Loucy (cell line): ENCODE measurements at regions not wholly inside any gene's neighbourhood (a gene's known extent, or its start where the extent isn't known, plus 50 kb on each side); places are given as distances from the start of the nearest gene placed in this dataset.

Experiments used
- H2AFZ ChIP-seq: fragments of 200-600 bp; sonication (generic); 2 replicates; pipeline ENCODE4 v1.6.0; 2016; ENCODE audit warnings: antibody characterized with exemption, mild to moderate bottlenecking, low read length, moderate library complexity
- H3F3A ChIP-seq: fragments of 200-600 bp; 2 replicates; pipeline ENCODE4 v1.6.0; 2016; ENCODE audit warnings: antibody characterized with exemption, low read depth, mild to moderate bottlenecking
- H3K27me3 ChIP-seq: fragments of 200-600 bp; sonication (generic); 2 replicates; pipeline ENCODE4 v1.6.1; 2014; ENCODE audit warnings: low read length, mild to moderate bottlenecking; ENCODE audit not compliant: insufficient read depth, poor library complexity, severe bottlenecking
- H3K36me3 ChIP-seq: fragments of 200-600 bp; sonication (generic); 2 replicates; pipeline ENCODE4 v1.6.1; 2016; ENCODE audit warnings: low read length; ENCODE audit not compliant: insufficient read depth
- H3K4me1 ChIP-seq: fragments of 200-600 bp; sonication (generic); 2 replicates; pipeline ENCODE4 v1.5.1; 2014; ENCODE audit warnings: low read length, mild to moderate bottlenecking; ENCODE audit not compliant: insufficient read depth, poor library complexity, severe bottlenecking
- H3K4me2 ChIP-seq: fragments of 200-600 bp; sonication (generic); 2 replicates; pipeline ENCODE4 v1.6.0; 2014; ENCODE audit warnings: antibody characterized with exemption, low read length, low read depth, mild to moderate bottlenecking; ENCODE audit not compliant: poor library complexity, severe bottlenecking
- H3K4me3 ChIP-seq: fragments of 200-600 bp; sonication (generic); 2 replicates; pipeline ENCODE4 v1.5.1; 2014; ENCODE audit warnings: low read length, mild to moderate bottlenecking, mixed read lengths; ENCODE audit not compliant: poor library complexity, severe bottlenecking
- H3K79me2 ChIP-seq: fragments of 200-600 bp; sonication (generic); 2 replicates; pipeline ENCODE4 v1.6.1; 2014; ENCODE audit warnings: low read length; ENCODE audit not compliant: insufficient read depth
- H3K9ac ChIP-seq: fragments of 200-600 bp; sonication (generic); 2 replicates; pipeline ENCODE4 v1.6.0; 2014; ENCODE audit warnings: mild to moderate bottlenecking, low read depth, low read length, moderate library complexity; ENCODE audit not compliant: poor library complexity, severe bottlenecking
- H3K9me2 ChIP-seq: fragments of 200-600 bp; sonication (generic); replicated peaks from 2 replicates; pipeline ENCODE4 v1.6.1; 2016; ENCODE audit warnings: low read depth, low read length, mixed read lengths
- H3K9me3 ChIP-seq: fragments of 200-600 bp; sonication (generic); 2 replicates; pipeline ENCODE4 v1.6.1; 2014; ENCODE audit warnings: mild to moderate bottlenecking, antibody characterized with exemption, low read length, low read depth; ENCODE audit not compliant: insufficient read depth
- H4K20me1 ChIP-seq: fragments of 200-600 bp; sonication (generic); 2 replicates; pipeline ENCODE4 v1.6.0; 2014; ENCODE audit warnings: antibody characterized with exemption, low read length, mild to moderate bottlenecking; ENCODE audit not compliant: insufficient read depth, poor library complexity, severe bottlenecking
- EZH2phosphoT487 ChIP-seq: fragments of 200-600 bp; IDR thresholded peaks from 2 replicates; pipeline ENCODE4 v1.6.1; 2018; ENCODE audit warnings: antibody characterized with exemption, mild to moderate bottlenecking, moderate library complexity, borderline replicate concordance
- TF ChIP-seq, protein P1 (sequence below): fragments of 200-600 bp; sonication (generic); conservative IDR thresholded peaks from 2 replicates; pipeline ENCODE4 v1.5.1; 2014; ENCODE audit warnings: mild to moderate bottlenecking, antibody characterized with exemption, low read length

DNA sequence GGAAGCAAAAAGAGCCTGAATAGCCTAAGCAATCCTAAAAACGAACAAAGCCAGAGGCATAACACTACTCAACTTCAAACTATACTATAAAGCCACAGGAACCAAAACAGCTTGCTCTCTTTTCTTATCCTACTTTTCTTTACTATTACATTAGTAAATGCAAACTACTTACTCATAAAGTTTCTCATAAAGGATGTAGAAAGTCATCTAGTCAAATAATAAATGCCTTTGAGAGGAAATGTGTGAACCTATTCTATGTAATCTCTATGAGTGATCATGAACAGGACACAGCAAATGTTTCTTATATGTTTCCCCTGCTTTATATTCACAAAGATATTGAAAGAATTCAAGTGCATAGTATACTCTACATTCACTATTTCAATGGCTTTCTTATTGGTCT, 176.9 kb upstream of the MDGA2 start:
- Histone ChIP-seq H2AFZ (no peak overlapping the region), H3K4me2 (no peak overlapping the region), H3K36me3 (no peaks in the 10 kb centered on the region), H3K4me1 (no peaks in the 10 kb centered on the region), H3K27me3 (no peaks in the 10 kb centered on the region), H3F3A (no peaks in the 10 kb centered on the region), H3K4me3 (no peak overlapping the region), H3K79me2 (no peaks in the 10 kb centered on the region), H3K9ac (no peak overlapping the region), H4K20me1 (no peaks in the 10 kb centered on the region), H3K9me2 (no peaks in the 10 kb centered on the region), H3K9me3 (no peaks in the 10 kb centered on the region; the same call in 1 of the 2 replicates)
- TF ChIP-seq, protein P1, sequence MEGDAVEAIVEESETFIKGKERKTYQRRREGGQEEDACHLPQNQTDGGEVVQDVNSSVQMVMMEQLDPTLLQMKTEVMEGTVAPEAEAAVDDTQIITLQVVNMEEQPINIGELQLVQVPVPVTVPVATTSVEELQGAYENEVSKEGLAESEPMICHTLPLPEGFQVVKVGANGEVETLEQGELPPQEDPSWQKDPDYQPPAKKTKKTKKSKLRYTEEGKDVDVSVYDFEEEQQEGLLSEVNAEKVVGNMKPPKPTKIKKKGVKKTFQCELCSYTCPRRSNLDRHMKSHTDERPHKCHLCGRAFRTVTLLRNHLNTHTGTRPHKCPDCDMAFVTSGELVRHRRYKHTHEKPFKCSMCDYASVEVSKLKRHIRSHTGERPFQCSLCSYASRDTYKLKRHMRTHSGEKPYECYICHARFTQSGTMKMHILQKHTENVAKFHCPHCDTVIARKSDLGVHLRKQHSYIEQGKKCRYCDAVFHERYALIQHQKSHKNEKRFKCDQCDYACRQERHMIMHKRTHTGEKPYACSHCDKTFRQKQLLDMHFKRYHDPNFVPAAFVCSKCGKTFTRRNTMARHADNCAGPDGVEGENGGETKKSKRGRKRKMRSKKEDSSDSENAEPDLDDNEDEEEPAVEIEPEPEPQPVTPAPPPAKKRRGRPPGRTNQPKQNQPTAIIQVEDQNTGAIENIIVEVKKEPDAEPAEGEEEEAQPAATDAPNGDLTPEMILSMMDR = no peak
- no peak for TF ChIP-seq EZH2phosphoT487

DNA sequence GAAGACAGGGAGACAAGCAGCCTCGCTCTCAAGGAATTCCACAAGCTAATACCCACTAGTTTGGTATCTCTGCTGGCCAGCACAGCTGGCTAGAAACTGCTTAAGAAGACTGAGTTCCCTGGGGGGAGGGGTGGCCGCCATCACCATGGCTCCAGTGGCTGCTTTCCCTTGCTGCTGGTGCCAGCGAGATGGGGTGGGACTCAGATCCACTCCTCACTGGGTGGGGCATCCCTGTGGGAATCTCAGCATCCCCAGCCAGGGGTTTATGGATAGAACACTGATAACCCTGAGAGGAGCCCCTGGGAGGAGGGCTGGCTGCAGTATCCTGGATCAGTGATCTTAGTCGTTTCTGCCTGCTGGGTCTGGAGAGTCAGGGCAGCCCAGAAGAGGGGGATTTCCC, 170.6 kb upstream of the MDGA2 start:
- H2AFZ ChIP-seq = no peak overlapping the region
- no peak overlapping the region for H3K9ac ChIP-seq
- no peaks in the 10 kb centered on the region for H4K20me1 ChIP-seq
- H3K36me3 ChIP-seq = no peaks in the 10 kb centered on the region
- no peaks in the 10 kb centered on the region for H3K9me2 ChIP-seq
- TF ChIP-seq, protein P1 = no peak
- no peak for TF ChIP-seq EZH2phosphoT487
- no peaks in the 10 kb centered on the region for H3K4me1 ChIP-seq
- H3K79me2 ChIP-seq = no peaks in the 10 kb centered on the region
- no peaks in the 10 kb centered on the region; the same call in 1 of the 2 replicates for H3K9me3 ChIP-seq
- no peak overlapping the region for H3K4me2 ChIP-seq
- H3K27me3 ChIP-seq = no peaks in the 10 kb centered on the region
- no peaks in the 10 kb centered on the region for H3F3A ChIP-seq
- no peak overlapping the region for H3K4me3 ChIP-seq

GRCh38 chr14:47843236-47843635, 167.8 kb upstream of the MDGA2 start:
- Histone ChIP-seq H3K4me3 (no peak overlapping the region), H3K4me2 (no peak overlapping the region), H3K9me3 (no peaks in the 10 kb centered on the region; the same call in 1 of the 2 replicates), H3F3A (no peaks in the 10 kb centered on the region), H3K27me3 (no peaks in the 10 kb centered on the region), H3K4me1 (no peaks in the 10 kb centered on the region), H3K36me3 (no peaks in the 10 kb centered on the region), H3K79me2 (no peaks in the 10 kb centered on the region), H2AFZ (no peak overlapping the region), H4K20me1 (no peaks in the 10 kb centered on the region), H3K9me2 (no peaks in the 10 kb centered on the region), H3K9ac (no peak overlapping the region)
- no peak for TF ChIP-seq EZH2phosphoT487
- TF ChIP-seq, protein P1 = no peak
